ENCODE measurements at regions not wholly inside any gene's neighbourhood (a gene's known extent, or its start where the extent isn't known, plus 50 kb on each side); places are given as distances from the start of the nearest gene placed in this dataset.

- H3K4me3 ChIP-seq (ENCODE audit: low read depth, low read length), result no peak overlapping the region
- no peaks in the 10 kb centered on the region for H3K27me3 ChIP-seq (ENCODE audit: control insufficient read depth, insufficient read depth, low read length)
- no peaks in the 10 kb centered on the region for H3K36me3 ChIP-seq (ENCODE audit: control insufficient read depth, insufficient read depth, low read length)
- H3K9ac ChIP-seq (ENCODE audit: low read depth, low read length), result no peak overlapping the region
- H3K9me3 ChIP-seq (ENCODE audit: control insufficient read depth, insufficient read depth, low read length), result no peaks in the 10 kb centered on the region
- no peaks in the 10 kb centered on the region for H3K4me1 ChIP-seq (ENCODE audit: control insufficient read depth, insufficient read depth, low read length)
These were observed 299.0 kb upstream of the MSX2 start for GRCh38 chr5:174425271-174425963.

- Histone ChIP-seq H3K9ac (ENCODE audit: low read depth, low read length) (no peak overlapping the region), H3K27me3 (ENCODE audit: control insufficient read depth, insufficient read depth, low read length) (no peaks in the 10 kb centered on the region), H3K36me3 (ENCODE audit: control insufficient read depth, insufficient read depth, low read length) (no peaks in the 10 kb centered on the region), H3K9me3 (ENCODE audit: control insufficient read depth, insufficient read depth, low read length) (no peaks in the 10 kb centered on the region), H3K4me3 (ENCODE audit: low read depth, low read length) (no peak overlapping the region), H3K4me1 (ENCODE audit: control insufficient read depth, insufficient read depth, low read length) (no peaks in the 10 kb centered on the region)
These were observed 298.5 kb upstream of the MSX2 start for GRCh38 chr5:174425964-174426290.

GRCh38 chr5:174426388-174426787 is 298.0 kb upstream of the MSX2 start:
- no peaks in the 10 kb centered on the region for H3K36me3 ChIP-seq (ENCODE audit: control insufficient read depth, insufficient read depth, low read length)
- no peak overlapping the region for H3K9ac ChIP-seq (ENCODE audit: low read depth, low read length)
- H3K4me3 ChIP-seq (ENCODE audit: low read depth, low read length), result no peak overlapping the region
- H3K9me3 ChIP-seq (ENCODE audit: control insufficient read depth, insufficient read depth, low read length), result no peaks in the 10 kb centered on the region
- H3K4me1 ChIP-seq (ENCODE audit: control insufficient read depth, insufficient read depth, low read length), result no peaks in the 10 kb centered on the region
- no peaks in the 10 kb centered on the region for H3K27me3 ChIP-seq (ENCODE audit: control insufficient read depth, insufficient read depth, low read length)

GRCh38 chr5:174426851-174427250 is 297.5 kb upstream of the MSX2 start:
- Histone ChIP-seq H3K9ac (ENCODE audit: low read depth, low read length) (no peak overlapping the region), H3K4me1 (ENCODE audit: control insufficient read depth, insufficient read depth, low read length) (no peaks in the 10 kb centered on the region), H3K36me3 (ENCODE audit: control insufficient read depth, insufficient read depth, low read length) (no peaks in the 10 kb centered on the region), H3K9me3 (ENCODE audit: control insufficient read depth, insufficient read depth, low read length) (no peaks in the 10 kb centered on the region), H3K27me3 (ENCODE audit: control insufficient read depth, insufficient read depth, low read length) (no peaks in the 10 kb centered on the region), H3K4me3 (ENCODE audit: low read depth, low read length) (no peak overlapping the region)

GRCh38 chr5:174427304-174427703 is 297.1 kb upstream of the MSX2 start:
- Histone ChIP-seq H3K9me3 (ENCODE audit: control insufficient read depth, insufficient read depth, low read length) (no peaks in the 10 kb centered on the region), H3K4me3 (ENCODE audit: low read depth, low read length) (no peak overlapping the region), H3K4me1 (ENCODE audit: control insufficient read depth, insufficient read depth, low read length) (no peaks in the 10 kb centered on the region), H3K27me3 (ENCODE audit: control insufficient read depth, insufficient read depth, low read length) (no peaks in the 10 kb centered on the region), H3K9ac (ENCODE audit: low read depth, low read length) (no peak overlapping the region), H3K36me3 (ENCODE audit: control insufficient read depth, insufficient read depth, low read length) (no peaks in the 10 kb centered on the region)

GRCh38 chr5:174428895-174429294 is 295.5 kb upstream of the MSX2 start:
- H3K36me3 ChIP-seq (ENCODE audit: control insufficient read depth, insufficient read depth, low read length), result no peaks in the 10 kb centered on the region
- no peaks in the 10 kb centered on the region for H3K27me3 ChIP-seq (ENCODE audit: control insufficient read depth, insufficient read depth, low read length)
- no peaks in the 10 kb centered on the region for H3K9me3 ChIP-seq (ENCODE audit: control insufficient read depth, insufficient read depth, low read length)
- no peaks in the 10 kb centered on the region for H3K4me1 ChIP-seq (ENCODE audit: control insufficient read depth, insufficient read depth, low read length)
- H3K9ac ChIP-seq (ENCODE audit: low read depth, low read length), result no peak overlapping the region
- no peak overlapping the region for H3K4me3 ChIP-seq (ENCODE audit: low read depth, low read length)

GRCh38 chr5:174430940-174431339 is 293.4 kb upstream of the MSX2 start:
- Histone ChIP-seq H3K4me1 (ENCODE audit: control insufficient read depth, insufficient read depth, low read length) (no peaks in the 10 kb centered on the region), H3K9me3 (ENCODE audit: control insufficient read depth, insufficient read depth, low read length) (no peaks in the 10 kb centered on the region), H3K27me3 (ENCODE audit: control insufficient read depth, insufficient read depth, low read length) (no peaks in the 10 kb centered on the region), H3K4me3 (ENCODE audit: low read depth, low read length) (no peak overlapping the region), H3K36me3 (ENCODE audit: control insufficient read depth, insufficient read depth, low read length) (no peaks in the 10 kb centered on the region), H3K9ac (ENCODE audit: low read depth, low read length) (no peak overlapping the region)

- Histone ChIP-seq H3K36me3 (ENCODE audit: control insufficient read depth, insufficient read depth, low read length) (no peaks in the 10 kb centered on the region), H3K4me3 (ENCODE audit: low read depth, low read length) (no peak overlapping the region), H3K9me3 (ENCODE audit: control insufficient read depth, insufficient read depth, low read length) (no peaks in the 10 kb centered on the region), H3K9ac (ENCODE audit: low read depth, low read length) (no peak overlapping the region), H3K4me1 (ENCODE audit: control insufficient read depth, insufficient read depth, low read length) (peaks cover under 1% of the 10 kb centered on the region), H3K27me3 (ENCODE audit: control insufficient read depth, insufficient read depth, low read length) (no peaks in the 10 kb centered on the region)
These were observed 292.9 kb upstream of the MSX2 start for GRCh38 chr5:174431504-174431903.

GRCh38 chr5:174433098-174433497 is 291.3 kb upstream of the MSX2 start:
- no peaks in the 10 kb centered on the region for H3K36me3 ChIP-seq (ENCODE audit: control insufficient read depth, insufficient read depth, low read length)
- no peak overlapping the region for H3K9ac ChIP-seq (ENCODE audit: low read depth, low read length)
- no peaks in the 10 kb centered on the region for H3K9me3 ChIP-seq (ENCODE audit: control insufficient read depth, insufficient read depth, low read length)
- no peak overlapping the region for H3K4me3 ChIP-seq (ENCODE audit: low read depth, low read length)
- peaks cover 2% of the 10 kb centered on the region for H3K4me1 ChIP-seq (ENCODE audit: control insufficient read depth, insufficient read depth, low read length)
- no peaks in the 10 kb centered on the region for H3K27me3 ChIP-seq (ENCODE audit: control insufficient read depth, insufficient read depth, low read length)

- no peak overlapping the region for H3K4me3 ChIP-seq (ENCODE audit: low read depth, low read length)
These were observed 287.6 kb upstream of the MSX2 start for GRCh38 chr5:174436750-174437149.

GRCh38 chr5:174444479-174445188 is 279.7 kb upstream of the MSX2 start:
- Histone ChIP-seq H3K9ac (ENCODE audit: low read depth, low read length) (no peak overlapping the region), H3K9me3 (ENCODE audit: control insufficient read depth, insufficient read depth, low read length) (no peaks in the 10 kb centered on the region), H3K27me3 (ENCODE audit: control insufficient read depth, insufficient read depth, low read length) (no peaks in the 10 kb centered on the region), H3K4me3 (ENCODE audit: low read depth, low read length) (no peak overlapping the region), H3K4me1 (ENCODE audit: control insufficient read depth, insufficient read depth, low read length) (no peaks in the 10 kb centered on the region), H3K36me3 (ENCODE audit: control insufficient read depth, insufficient read depth, low read length) (no peaks in the 10 kb centered on the region)

More at GRCh38 chr5:174436750-174437149, 287.6 kb upstream of the MSX2 start:
- Histone ChIP-seq H3K4me1 (ENCODE audit: control insufficient read depth, insufficient read depth, low read length) (peaks cover 2% of the 10 kb centered on the region), H3K9me3 (ENCODE audit: control insufficient read depth, insufficient read depth, low read length) (no peaks in the 10 kb centered on the region), H3K27me3 (ENCODE audit: control insufficient read depth, insufficient read depth, low read length) (no peaks in the 10 kb centered on the region), H3K9ac (ENCODE audit: low read depth, low read length) (no peak overlapping the region), H3K36me3 (ENCODE audit: control insufficient read depth, insufficient read depth, low read length) (no peaks in the 10 kb centered on the region)

GRCh38 chr5:174446446-174446845 is 277.9 kb upstream of the MSX2 start:
- H3K4me3 ChIP-seq (ENCODE audit: low read depth, low read length), result no peak overlapping the region
- H3K36me3 ChIP-seq (ENCODE audit: control insufficient read depth, insufficient read depth, low read length), result no peaks in the 10 kb centered on the region
- no peaks in the 10 kb centered on the region for H3K9me3 ChIP-seq (ENCODE audit: control insufficient read depth, insufficient read depth, low read length)
- H3K4me1 ChIP-seq (ENCODE audit: control insufficient read depth, insufficient read depth, low read length), result no peaks in the 10 kb centered on the region
- no peak overlapping the region for H3K9ac ChIP-seq (ENCODE audit: low read depth, low read length)
- no peaks in the 10 kb centered on the region for H3K27me3 ChIP-seq (ENCODE audit: control insufficient read depth, insufficient read depth, low read length)

Data from iPS-15b (cell line).